ENCODE measurements at regions not wholly inside any gene's neighbourhood (a gene's known extent, or its start where the extent isn't known, plus 50 kb on each side); places are given as distances from the start of the nearest gene placed in this dataset.

GRCh38 chr10:88069338-88069737 lies 205.9 kb downstream of the PTEN start:
- TF ChIP-seq ZBTB7A (IDR thresholded peaks at IDR 0.05; ENCODE audit: low read depth) (no peak), CREB1 (IDR thresholded peaks at IDR 0.05; ENCODE audit: low read depth) (no peak), USF1 (IDR thresholded peaks at IDR 0.05) (no peak), REST (IDR thresholded peaks at IDR 0.05; ENCODE audit: low read depth) (no peak), YY1 (IDR thresholded peaks at IDR 0.05; ENCODE audit: low read depth) (no peak), CEBPB (IDR thresholded peaks at IDR 0.05) (no peak), MAX (IDR thresholded peaks at IDR 0.05) (no peak)

GRCh38 chr10:88070080-88070880 lies 206.9 kb downstream of the PTEN start:
- TF ChIP-seq USF1 (IDR thresholded peaks at IDR 0.05): no peak
- no peak for TF ChIP-seq TCF12 (IDR thresholded peaks at IDR 0.05; ENCODE audit: low read depth)
- no peak for TF ChIP-seq YY1 (IDR thresholded peaks at IDR 0.05; ENCODE audit: low read depth)
- TF ChIP-seq RAD21 (IDR thresholded peaks at IDR 0.05; ENCODE audit: low read depth): no peak
- no peak for TF ChIP-seq FOXM1 (IDR thresholded peaks at IDR 0.05; ENCODE audit: borderline replicate concordance, low read depth)
- TF ChIP-seq TAF1 (IDR thresholded peaks at IDR 0.05; ENCODE audit: low read depth): no peak

- no peak for TF ChIP-seq TCF12 (IDR thresholded peaks at IDR 0.05; ENCODE audit: low read depth)
- no peak for TF ChIP-seq TEAD4 (IDR thresholded peaks at IDR 0.05)
- TF ChIP-seq NFIC (IDR thresholded peaks at IDR 0.05): no peak
- no peak for TF ChIP-seq FOXM1 (IDR thresholded peaks at IDR 0.05; ENCODE audit: borderline replicate concordance, low read depth)
- TF ChIP-seq CREB1 (IDR thresholded peaks at IDR 0.05; ENCODE audit: low read depth): no peak
- TF ChIP-seq USF1 (IDR thresholded peaks at IDR 0.05): no peak
- no peak for TF ChIP-seq RAD21 (IDR thresholded peaks at IDR 0.05; ENCODE audit: low read depth)
- TF ChIP-seq REST (IDR thresholded peaks at IDR 0.05; ENCODE audit: low read depth): no peak
- no peak for TF ChIP-seq EGR1 (IDR thresholded peaks at IDR 0.05)
- no peak for TF ChIP-seq EP300 (IDR thresholded peaks at IDR 0.05; ENCODE audit: borderline replicate concordance)
- no peak for TF ChIP-seq TAF1 (IDR thresholded peaks at IDR 0.05; ENCODE audit: low read depth)
- no peak for TF ChIP-seq MAX (IDR thresholded peaks at IDR 0.05)
- TF ChIP-seq ZBTB7A (IDR thresholded peaks at IDR 0.05; ENCODE audit: low read depth): no peak
- TF ChIP-seq CEBPB (IDR thresholded peaks at IDR 0.05): no peak
- TF ChIP-seq YY1 (IDR thresholded peaks at IDR 0.05; ENCODE audit: low read depth): no peak
Measured at GRCh38 chr10:88071879-88072278, 208.5 kb downstream of the PTEN start.

GRCh38 chr10:88073682-88074081 lies 210.3 kb downstream of the PTEN start:
- TF ChIP-seq TAF1 (IDR thresholded peaks at IDR 0.05; ENCODE audit: low read depth): no peak

- no peak for TF ChIP-seq CREB1 (IDR thresholded peaks at IDR 0.05; ENCODE audit: low read depth)
- no peak for TF ChIP-seq TEAD4 (IDR thresholded peaks at IDR 0.05)
- no peak for TF ChIP-seq ZBTB7A (IDR thresholded peaks at IDR 0.05; ENCODE audit: low read depth)
- no peak for TF ChIP-seq YY1 (IDR thresholded peaks at IDR 0.05; ENCODE audit: low read depth)
- no peak for TF ChIP-seq USF1 (IDR thresholded peaks at IDR 0.05)
- TF ChIP-seq TCF12 (IDR thresholded peaks at IDR 0.05; ENCODE audit: low read depth): no peak
- no peak for TF ChIP-seq CEBPB (IDR thresholded peaks at IDR 0.05)
- TF ChIP-seq EGR1 (IDR thresholded peaks at IDR 0.05): no peak
- no peak for TF ChIP-seq TAF1 (IDR thresholded peaks at IDR 0.05; ENCODE audit: low read depth)
- no peak for TF ChIP-seq RAD21 (IDR thresholded peaks at IDR 0.05; ENCODE audit: low read depth)
- TF ChIP-seq EP300 (IDR thresholded peaks at IDR 0.05; ENCODE audit: borderline replicate concordance): no peak
- TF ChIP-seq REST (IDR thresholded peaks at IDR 0.05; ENCODE audit: low read depth): no peak
- TF ChIP-seq NFIC (IDR thresholded peaks at IDR 0.05): no peak
- no peak for TF ChIP-seq MAX (IDR thresholded peaks at IDR 0.05)
- no peak for TF ChIP-seq FOXM1 (IDR thresholded peaks at IDR 0.05; ENCODE audit: borderline replicate concordance, low read depth)
Measured at GRCh38 chr10:88074971-88075370, 211.5 kb downstream of the PTEN start.

Data from Ishikawa (cell line).